Effector memory CD8-positive, alpha-beta T cell (primary cell): ENCODE measurements at regions not wholly inside any gene's neighbourhood (a gene's known extent, or its start where the extent isn't known, plus 50 kb on each side); places are given as distances from the start of the nearest gene placed in this dataset.

Source experiments
- ATAC-seq: fragments of 150-1000 bp; cut with Tn5 transposase; replicated peaks from 2 replicates; pipeline ENCODE4 v1.10.0; 2021; ENCODE audit warnings: mild to moderate bottlenecking, moderate library complexity
- DNase-seq, 3 experiments: peaks; one replicate each; pipeline ENCODE4 v3.0.0; 2021
- H3K27ac Mint-ChIP-seq, 2 donors: one replicate each; pipeline ENCODE4 v1.8.0; 2022; ENCODE audit warnings: mild to moderate bottlenecking in 2 of 2, mixed read lengths in 2 of 2, moderate library complexity in 2 of 2
- H3K27me3 Mint-ChIP-seq, 2 donors: one replicate each; pipeline ENCODE4 v1.8.0; 2022; ENCODE audit warnings: mixed read lengths in 2 of 2
- H3K36me3 Mint-ChIP-seq: one replicate; pipeline ENCODE4 v1.8.0; 2022; ENCODE audit warnings: mild to moderate bottlenecking, moderate library complexity, mixed read lengths; ENCODE audit not compliant: insufficient read depth
- H3K4me1 Mint-ChIP-seq, 2 donors: one replicate each; pipeline ENCODE4 v1.8.0; 2022; ENCODE audit warnings: low read depth in 2 of 2, mixed read lengths in 2 of 2
- H3K4me3 Mint-ChIP-seq, 2 donors: one replicate each; pipeline ENCODE4 v1.8.0; 2022; ENCODE audit warnings: mild to moderate bottlenecking in 2 of 2, mixed read lengths in 2 of 2, moderate library complexity in 2 of 2
- H3K9me3 Mint-ChIP-seq, 2 donors: one replicate each; pipeline ENCODE4 v1.8.0; 2022; ENCODE audit warnings: mixed read lengths in 2 of 2

GRCh38 chr6:139497345-139497961 lies 123.0 kb upstream of the CITED2 start:
- no peak overlapping the region for H3K4me3 Mint-ChIP-seq
- DNase-seq (no peak), ATAC-seq (no peak)
- no peaks in the 10 kb centered on the region for H3K9me3 Mint-ChIP-seq
- peaks cover 4% of the 10 kb centered on the region for H3K36me3 Mint-ChIP-seq
- no peaks in the 10 kb centered on the region for H3K4me1 Mint-ChIP-seq
- H3K27ac Mint-ChIP-seq, result no peak overlapping the region
- H3K27me3 Mint-ChIP-seq, result no peaks in the 10 kb centered on the region

GRCh38 chr6:139496654-139497344 lies 122.4 kb upstream of the CITED2 start:
- Mint-ChIP-seq H3K4me1 (no peaks in the 10 kb centered on the region), H3K9me3 (no peaks in the 10 kb centered on the region)

GRCh38 chr6:139494376-139494990 lies 120.0 kb upstream of the CITED2 start:
- Mint-ChIP-seq H3K27me3 (no peaks in the 10 kb centered on the region), H3K9me3 (no peaks in the 10 kb centered on the region), H3K36me3 (peaks cover 4% of the 10 kb centered on the region), H3K27ac (no peak overlapping the region), H3K4me1 (peaks cover 4 to 5% of the 10 kb centered on the region in 2 donors), H3K4me3 (no peak overlapping the region)
- no peak for DNase-seq
- ATAC-seq, result no peak

More at GRCh38 chr6:139496654-139497344, 122.4 kb upstream of the CITED2 start:
- no peak overlapping the region for H3K4me3 Mint-ChIP-seq
- H3K27ac Mint-ChIP-seq, result no peak overlapping the region
- peaks cover 4% of the 10 kb centered on the region for H3K36me3 Mint-ChIP-seq
- no peak for ATAC-seq
- no peaks in the 10 kb centered on the region for H3K27me3 Mint-ChIP-seq
- no peak for DNase-seq

- no peaks in the 10 kb centered on the region for H3K36me3 Mint-ChIP-seq
- ATAC-seq, result peak; percentile 97
- peak; percentile 26 to 42 (median 27) for DNase-seq
- H3K9me3 Mint-ChIP-seq, result no peaks in the 10 kb centered on the region
- peak overlapping the region; percentile 18 to 95 for H3K27ac Mint-ChIP-seq
- H3K4me1 Mint-ChIP-seq, result peaks cover 4 to 5% of the 10 kb centered on the region in 2 donors
- no peaks in the 10 kb centered on the region for H3K27me3 Mint-ChIP-seq
- H3K4me3 Mint-ChIP-seq, result peak overlapping the region in 1 of 2 donors; percentile 34
Measured at GRCh38 chr6:139490482-139490881, 116.0 kb upstream of the CITED2 start.

GRCh38 chr6:139486476-139486799 lies 112.0 kb upstream of the CITED2 start:
- H3K9me3 Mint-ChIP-seq, result no peaks in the 10 kb centered on the region
- H3K27me3 Mint-ChIP-seq, result no peaks in the 10 kb centered on the region
- H3K4me1 Mint-ChIP-seq, result peaks cover 4 to 5% of the 10 kb centered on the region in 2 donors
- H3K36me3 Mint-ChIP-seq, result no peaks in the 10 kb centered on the region
- DNase-seq (no peak), ATAC-seq (no peak)
- H3K27ac Mint-ChIP-seq, result no peak overlapping the region
- H3K4me3 Mint-ChIP-seq, result no peak overlapping the region

- Mint-ChIP-seq H3K27ac (no peak overlapping the region), H3K9me3 (no peaks in the 10 kb centered on the region), H3K36me3 (no peaks in the 10 kb centered on the region), H3K27me3 (no peaks in the 10 kb centered on the region), H3K4me3 (no peak overlapping the region), H3K4me1 (peaks cover 4 to 5% of the 10 kb centered on the region in 2 donors)
- no peak for DNase-seq
- ATAC-seq, result no peak
Measured at GRCh38 chr6:139485742-139486475, 111.5 kb upstream of the CITED2 start.

- Mint-ChIP-seq H3K9me3 (no peaks in the 10 kb centered on the region), H3K36me3 (no peaks in the 10 kb centered on the region), H3K27me3 (no peaks in the 10 kb centered on the region), H3K27ac (no peak overlapping the region), H3K4me1 (peaks cover under 1% of the 10 kb centered on the region in 2 donors), H3K4me3 (no peak overlapping the region)
- DNase-seq (no peak), ATAC-seq (no peak)
Measured at GRCh38 chr6:139485185-139485584, 110.7 kb upstream of the CITED2 start.

GRCh38 chr6:139483079-139483478 lies 108.6 kb upstream of the CITED2 start:
- H3K27ac Mint-ChIP-seq, result no peak overlapping the region
- DNase-seq (no peak), ATAC-seq (no peak)
- H3K9me3 Mint-ChIP-seq, result no peaks in the 10 kb centered on the region
- no peaks in the 10 kb centered on the region for H3K36me3 Mint-ChIP-seq
- no peak overlapping the region for H3K4me3 Mint-ChIP-seq
- no peaks in the 10 kb centered on the region for H3K27me3 Mint-ChIP-seq
- H3K4me1 Mint-ChIP-seq, result no peaks in the 10 kb centered on the region

- DNase-seq, result no peak
Measured at GRCh38 chr6:139482287-139482686, 107.8 kb upstream of the CITED2 start.

GRCh38 chr6:139480356-139481165 lies 106.1 kb upstream of the CITED2 start:
- no peak for ATAC-seq
- Mint-ChIP-seq H3K4me1 (no peaks in the 10 kb centered on the region), H3K9me3 (no peaks in the 10 kb centered on the region)

More at GRCh38 chr6:139482287-139482686, 107.8 kb upstream of the CITED2 start:
- no peaks in the 10 kb centered on the region for H3K9me3 Mint-ChIP-seq
- no peak for ATAC-seq
- H3K27me3 Mint-ChIP-seq, result no peaks in the 10 kb centered on the region
- no peaks in the 10 kb centered on the region for H3K4me1 Mint-ChIP-seq
- H3K27ac Mint-ChIP-seq, result no peak overlapping the region
- H3K36me3 Mint-ChIP-seq, result no peaks in the 10 kb centered on the region
- no peak overlapping the region for H3K4me3 Mint-ChIP-seq

GRCh38 chr6:139479433-139480222 lies 105.2 kb upstream of the CITED2 start:
- ATAC-seq (no peak), DNase-seq (no peak)
- Mint-ChIP-seq H3K27ac (no peak overlapping the region), H3K27me3 (no peaks in the 10 kb centered on the region), H3K36me3 (no peaks in the 10 kb centered on the region), H3K9me3 (no peaks in the 10 kb centered on the region), H3K4me3 (no peak overlapping the region), H3K4me1 (peaks cover under 1 to 2% of the 10 kb centered on the region in 2 donors)

More at GRCh38 chr6:139480356-139481165, 106.1 kb upstream of the CITED2 start:
- H3K27me3 Mint-ChIP-seq, result no peaks in the 10 kb centered on the region
- H3K36me3 Mint-ChIP-seq, result no peaks in the 10 kb centered on the region
- no peak for DNase-seq
- no peak overlapping the region for H3K4me3 Mint-ChIP-seq
- no peak overlapping the region for H3K27ac Mint-ChIP-seq

GRCh38 chr6:139475646-139476045 lies 101.2 kb upstream of the CITED2 start:
- ATAC-seq (no peak), DNase-seq (no peak)
- Mint-ChIP-seq H3K27ac (no peak overlapping the region), H3K27me3 (no peaks in the 10 kb centered on the region), H3K9me3 (no peaks in the 10 kb centered on the region), H3K4me1 (peaks cover 4 to 10% of the 10 kb centered on the region in 2 donors), H3K4me3 (no peak overlapping the region), H3K36me3 (no peaks in the 10 kb centered on the region)
